GM12878 (cell line): ENCODE measurements at regions not wholly inside any gene's neighbourhood (a gene's known extent, or its start where the extent isn't known, plus 50 kb on each side); places are given as distances from the start of the nearest gene placed in this dataset. TPM values are rescaled to one million over a fixed set of nuclear protein-coding genes. Genes with fewer than 3 reads are reported as not detected.
A peak's percentile ranks its signal among the peaks of the same experiment; 100 is the strongest.

Source experiments
- ATAC-seq: fragments of 200-7000 bp; cut with Tn5 transposase; 3 replicates; pipeline ENCODE4 v1.9.1; 2020; ENCODE audit warnings: mild to moderate bottlenecking, moderate library complexity
- BruUV-seq: library from RNA; stranded (reverse); fragments of 400-500 nt; replicated peaks from 2 replicates; lab custom pipeline; 2021; lab: Mats Ljungman, UMichigan
- CTCF ChIA-PET: fragments of 300-600 bp; sonication (Branson Sonifier 250); formaldehyde crosslinking; extraction: SDS; loops from one replicate; lab custom pipeline; 2021; ENCODE audit warnings: inconsistent platforms; lab: Yijun Ruan, JAX
- POLR2A ChIA-PET: fragments of 350-600 bp; formaldehyde crosslinking; extraction: SDS; loops from one replicate; lab custom pipeline; 2021; ENCODE audit warnings: inconsistent platforms; lab: Charles Lee
- RAD21 ChIA-PET: fragments of 300-600 bp; sonication (Branson Sonifier 250); formaldehyde crosslinking; loops from one replicate; lab custom pipeline; 2023; ENCODE audit warnings: antibody characterized with exemption; ENCODE audit not compliant: unreplicated experiment; lab: Charles Lee
- SMC1A ChIA-PET: fragments of 300-600 bp; sonication (Branson Sonifier 250); formaldehyde crosslinking; loops from one replicate; lab custom pipeline; 2023; ENCODE audit not compliant: unreplicated experiment, uncharacterized antibody; lab: Charles Lee
- DNase-seq: peaks from one replicate; pipeline ENCODE4 v3.0.0-alpha.2; 2011; ENCODE audit warnings: low read depth, low spot score
- FAIRE-seq: peaks from 3 replicates; lab custom pipeline; 2011; peaks lifted over from hg19 to GRCh38; lab: Jason Lieb, UNC
- H2AFZ ChIP-seq: 2 replicates; pipeline ENCODE4 v1.6.0; 2011; ENCODE audit warnings: low read depth, low read length, control low read depth; ENCODE audit not compliant: control insufficient read depth
- H3K27ac ChIP-seq: 2 replicates; pipeline ENCODE4 v1.5.1; 2011; ENCODE audit warnings: control low read depth; ENCODE audit not compliant: control insufficient read depth, insufficient read depth
- H3K27me3 ChIP-seq, 2 experiments: replicated peaks in 1 of 2; 2 replicates each; pipeline versions ENCODE4 v1.6.0 to v1.6.1; 2011; ENCODE audit warnings: low read length in 1 of 2; ENCODE audit not compliant: control insufficient read depth in 2 of 2, insufficient read depth in 2 of 2
- H3K36me3 ChIP-seq, 2 experiments: 2 replicates each; pipeline ENCODE4 v1.5.1; 2011; ENCODE audit warnings: low read length in 1 of 2; ENCODE audit not compliant: control insufficient read depth in 2 of 2, insufficient read depth in 2 of 2
- H3K4me1 ChIP-seq: 2 replicates; pipeline ENCODE4 v1.6.1; 2011; ENCODE audit warnings: mild to moderate bottlenecking, low read length, moderate library complexity, mixed read lengths; ENCODE audit not compliant: control insufficient read depth, insufficient read depth
- H3K4me2 ChIP-seq: 2 replicates; pipeline ENCODE4 v1.6.0; 2011; ENCODE audit warnings: control low read depth; ENCODE audit not compliant: control insufficient read depth, insufficient read depth
- H3K4me3 ChIP-seq: fragments of 200-600 bp; sonication (generic); 2 replicates; pipeline ENCODE4 v1.5.1; 2016
- H3K79me2 ChIP-seq: 2 replicates; pipeline ENCODE4 v1.6.0; 2011; ENCODE audit warnings: low read length; ENCODE audit not compliant: control insufficient read depth, insufficient read depth
- H3K9ac ChIP-seq: 2 replicates; pipeline ENCODE4 v1.8.0; 2011; ENCODE audit warnings: low read length, control low read depth, mixed read lengths; ENCODE audit not compliant: control insufficient read depth, insufficient read depth
- H3K9me3 ChIP-seq: replicated peaks from 3 replicates; pipeline ENCODE4 v1.5.1; 2011; ENCODE audit warnings: mild to moderate bottlenecking, low read length; ENCODE audit not compliant: control insufficient read depth, insufficient read depth
- H4K20me1 ChIP-seq: 2 replicates; pipeline ENCODE4 v1.6.0; 2011; ENCODE audit not compliant: control insufficient read depth, insufficient read depth
- BCL11A ChIP-seq: IDR thresholded peaks from 2 replicates; pipeline ENCODE4 v1.6.1; 2011; ENCODE audit warnings: low read depth, low read length
- EP300 ChIP-seq, 2 experiments: fragments of 150-350 bp in 1 of 2; IDR thresholded peaks; 2 replicates each; pipeline ENCODE4 v1.6.1; 2011 to 2012; ENCODE audit warnings: low read depth in 2 of 2, low read length in 2 of 2, borderline replicate concordance in 1 of 2, improper control_type of control experiment in 1 of 2, inconsistent platforms in 1 of 2; ENCODE audit not compliant: control insufficient read depth in 1 of 2
- JUND ChIP-seq: IDR thresholded peaks from 2 replicates; pipeline ENCODE4 v1.6.1; 2012; ENCODE audit warnings: low read depth, mild to moderate bottlenecking, low read length, improper control_type of control experiment, moderate library complexity
- MEF2B ChIP-seq: fragments of 450-650 bp; IDR thresholded peaks from 2 replicates; pipeline ENCODE4 v1.6.1; 2018; ENCODE audit warnings: mild to moderate bottlenecking, moderate library complexity; ENCODE audit not compliant: partially characterized antibody, poor library complexity, severe bottlenecking
- WRNIP1 ChIP-seq: IDR thresholded peaks from 2 replicates; pipeline ENCODE4 v1.6.1; 2011; ENCODE audit warnings: low read depth, low read length, improper control_type of control experiment, borderline replicate concordance
- WGBS: methylation state at CpG from one replicate; pipeline ENCODE4 v1.1.6; 2016; ENCODE audit warnings: low lambda C conversion rate; ENCODE audit not compliant: insufficient replicate concordance, insufficient coverage; ENCODE audit errors: missing lambda C conversion rate; 5-methylcytosine and 5-hydroxymethylcytosine counted together
- in situ Hi-C: fragments of 300-500 bp; cut with MboI; formaldehyde crosslinking; loops from 9 replicates; pipeline ENCODE4 v1.14.3; 2018; ENCODE audit warnings: mixed read lengths
- intact Hi-C: fragments of 100-400 bp; cut with micrococcal nuclease; formaldehyde crosslinking; loops from one replicate; pipeline ENCODE4 v1.14.2; 2022; ENCODE audit not compliant: unreplicated experiment
- small RNA-seq: library from RNA; depleted of rRNA; stranded (forward); fragments of <200 nt; gene quantifications from one replicate; pipeline ENCODE3, GENCODE V24; 2014

DNA sequence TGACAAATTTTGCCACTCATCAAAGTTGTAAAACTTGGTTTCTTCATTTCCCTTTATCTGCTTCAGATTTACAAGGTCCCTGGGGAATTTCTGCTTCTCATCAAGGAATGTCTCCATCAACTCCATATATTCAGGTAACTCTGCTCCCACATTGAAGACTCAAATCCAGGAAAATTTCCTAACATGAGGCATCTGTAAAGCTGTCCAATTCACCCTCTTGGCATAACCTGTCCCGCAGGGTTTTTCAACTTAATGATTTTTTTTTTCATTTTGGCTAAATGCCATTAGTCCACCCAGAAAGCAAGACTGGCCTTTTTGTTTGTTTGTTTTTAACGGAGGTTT lies 50.2 kb upstream of the SLC30A5 start:
- no peaks in the 10 kb centered on the region for H3K27me3 ChIP-seq
- ChIA-PET CTCF (interaction anchor here (0.7 to 2.1 kb wide), 11 partner anchors 15 to 327 kb away, joined by 3 to 14 read pairs (median 4); partner anchors contain the start of genes CCDC125 and CCNB1), SMC1A (interaction anchor here (1.1 to 2.1 kb wide), 8 partner anchors 9 to 291 kb away, joined by 3 to 8 read pairs (median 4); partner anchors contain the start of gene SLC30A5), POLR2A (interaction anchor here (1.9 kb wide), 1 partner anchor 10 kb away, joined by 6 read pairs; no protein-coding TSS in a partner anchor), RAD21 (interaction anchor here (1.1 to 1.9 kb wide), 3 partner anchors 21 to 50 kb away, joined by 3 to 10 read pairs (median 4); partner anchors contain the start of gene SLC30A5)
- in situ Hi-C loops, result no loop called here
- H3K9ac ChIP-seq, result no peak overlapping the region
- no peaks in the 10 kb centered on the region for H4K20me1 ChIP-seq
- peak overlapping the region; percentile 89; the same call in 1 of the 2 replicates for H3K4me2 ChIP-seq
- H3K79me2 ChIP-seq, result no peaks in the 10 kb centered on the region
- peak overlapping the region; percentile 99 for H2AFZ ChIP-seq
- H3K4me1 ChIP-seq, result no peaks in the 10 kb centered on the region
- FAIRE-seq, result no peak
- ATAC-seq, result no peak
- no peaks in the 10 kb centered on the region for H3K36me3 ChIP-seq
- no TSS peak for BruUV-seq
- TF ChIP-seq JUND (no peak), EP300 (IDR thresholded peaks at IDR 0.05; ENCODE audit: borderline replicate concordance in 1 of 2, control insufficient read depth in 1 of 2, low read depth in 2 of 2, low read length in 2 of 2) (no peak), BCL11A (no peak), MEF2B (peak; percentile 50), WRNIP1 (no peak)
- intact Hi-C loops, result loop anchor here (2.0 kb wide), 2 partner anchors 49 to 291 kb away; no protein-coding TSS in a partner anchor
- DNase-seq, result no peak
- H3K27ac ChIP-seq, result no peak overlapping the region
- 93% methylated on average over 2 of the region's 2 CpGs for WGBS
- 0 out of 2 replicates have a peak overlapping the region, but pooled peaks have one; percentile 60 for H3K4me3 ChIP-seq
- H3K9me3 ChIP-seq, result no peaks in the 10 kb centered on the region; the same call in 2 of the 3 replicates

Small RNA genes in the stretch of these regions (small RNA-seq; reads per million reads assigned to genes)
- gene RF00096, result not detected
- gene RN7SKP251, result not detected
- not detected for gene VWA8P1
